Stimulated activated CD4-positive, alpha-beta T cell treated with anti-CD3 and anti-CD28 coated beads, TNF-alpha, amount 100 ng/mL, for 4 hours (primary cell): ENCODE measurements at regions not wholly inside any gene's neighbourhood (a gene's known extent, or its start where the extent isn't known, plus 50 kb on each side); places are given as distances from the start of the nearest gene placed in this dataset.
A peak's percentile ranks its signal among the peaks of the same experiment; 100 is the strongest.

Experiments used
- DNase-seq, 3 experiments: peaks; one replicate each; pipeline ENCODE4 v3.0.0-alpha.2; 2020; ENCODE audit warnings: low read depth in 3 of 3

DNA sequence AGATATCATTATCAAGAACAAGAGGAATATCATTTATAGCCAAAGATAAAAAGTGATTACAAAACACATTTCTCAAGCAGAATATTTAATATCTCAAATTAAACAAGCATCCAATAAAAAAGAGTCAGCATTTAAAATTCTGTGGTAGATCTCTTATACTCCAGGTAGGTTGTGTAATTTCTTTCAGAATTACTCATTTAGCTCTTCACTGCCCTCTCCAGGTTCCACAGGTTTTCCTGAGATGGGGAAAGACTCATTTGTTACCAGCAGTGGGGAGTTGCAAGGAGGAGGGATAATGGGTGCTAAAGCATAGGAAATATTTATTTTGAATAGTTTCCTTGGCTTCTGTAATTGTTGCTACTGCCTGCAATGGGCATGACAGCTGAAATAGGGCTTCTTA lies 83.1 kb upstream of the RASGRP1 start:
- no peak for DNase-seq

DNA sequence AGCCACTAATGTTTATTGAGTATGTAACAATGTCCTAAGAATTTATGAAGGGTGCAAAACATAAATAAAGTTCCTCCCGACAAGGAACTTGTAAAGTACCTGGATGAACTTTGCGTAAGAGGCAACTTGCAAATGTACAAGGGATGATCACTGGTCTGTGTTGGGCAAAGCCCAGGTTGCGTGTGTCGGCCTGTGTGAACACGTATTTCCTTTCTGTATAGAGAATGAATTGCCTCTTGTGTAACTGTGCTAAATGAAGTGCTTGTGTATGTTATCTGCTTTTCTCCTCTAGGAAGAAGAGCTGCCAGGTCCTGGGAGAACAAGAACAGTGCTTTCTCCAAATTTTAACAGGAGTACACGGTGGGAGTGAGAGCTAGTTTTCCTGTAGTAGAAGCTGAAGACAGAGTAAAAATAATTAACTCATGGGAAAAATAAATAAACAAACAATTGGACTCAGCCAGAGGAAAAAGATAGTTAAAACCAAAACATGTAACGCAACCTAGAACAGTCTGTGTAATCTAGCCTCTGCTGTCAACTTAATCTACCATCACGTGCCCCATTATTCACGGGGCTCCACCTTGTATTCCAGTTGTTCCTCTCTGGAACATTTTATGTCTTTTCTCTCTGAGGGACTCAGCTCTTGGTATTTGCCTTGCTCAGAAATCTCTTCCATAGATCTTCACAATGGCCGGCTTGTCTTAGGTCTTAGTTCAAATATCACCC lies 83.7 kb upstream of the RASGRP1 start:
- no peak for DNase-seq

DNA sequence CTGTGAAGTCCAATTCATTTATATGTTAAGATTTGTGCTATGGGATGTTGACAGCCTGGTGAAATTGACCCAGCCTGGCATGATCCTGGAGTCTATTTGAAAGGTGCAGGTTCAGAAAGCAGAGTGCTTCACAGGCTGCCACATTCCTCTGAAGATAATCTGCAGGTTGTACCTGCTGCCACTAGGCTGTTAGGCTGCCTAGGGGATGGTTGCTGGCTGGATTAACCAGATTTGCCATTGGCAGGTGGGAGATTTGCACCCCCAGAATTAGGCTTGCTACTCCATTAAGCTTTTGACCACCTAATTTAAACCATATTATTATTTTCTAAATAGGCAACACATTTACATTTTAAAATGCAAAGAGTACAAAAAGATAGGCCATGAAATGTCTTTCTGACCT lies 85.8 kb upstream of the RASGRP1 start:
- no peak for DNase-seq

DNA sequence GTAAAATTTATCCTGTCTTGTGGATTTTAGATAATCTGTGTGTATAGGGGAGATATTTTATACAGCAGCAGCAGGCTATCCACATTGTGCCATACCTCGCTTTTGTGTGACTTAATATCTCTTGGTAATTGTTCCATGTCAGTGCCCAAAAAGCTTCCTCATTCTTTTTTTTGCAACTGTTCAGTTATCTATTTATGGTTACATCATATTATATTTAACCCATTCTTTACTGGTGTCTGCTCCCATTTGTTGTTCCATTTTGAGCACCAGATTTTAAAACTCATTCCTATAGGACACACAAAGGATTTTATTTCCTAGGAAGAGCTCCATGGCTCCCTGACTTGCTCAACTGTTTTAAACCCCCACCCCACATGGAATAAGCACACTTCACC lies 86.3 kb upstream of the RASGRP1 start:
- no peak for DNase-seq

DNA sequence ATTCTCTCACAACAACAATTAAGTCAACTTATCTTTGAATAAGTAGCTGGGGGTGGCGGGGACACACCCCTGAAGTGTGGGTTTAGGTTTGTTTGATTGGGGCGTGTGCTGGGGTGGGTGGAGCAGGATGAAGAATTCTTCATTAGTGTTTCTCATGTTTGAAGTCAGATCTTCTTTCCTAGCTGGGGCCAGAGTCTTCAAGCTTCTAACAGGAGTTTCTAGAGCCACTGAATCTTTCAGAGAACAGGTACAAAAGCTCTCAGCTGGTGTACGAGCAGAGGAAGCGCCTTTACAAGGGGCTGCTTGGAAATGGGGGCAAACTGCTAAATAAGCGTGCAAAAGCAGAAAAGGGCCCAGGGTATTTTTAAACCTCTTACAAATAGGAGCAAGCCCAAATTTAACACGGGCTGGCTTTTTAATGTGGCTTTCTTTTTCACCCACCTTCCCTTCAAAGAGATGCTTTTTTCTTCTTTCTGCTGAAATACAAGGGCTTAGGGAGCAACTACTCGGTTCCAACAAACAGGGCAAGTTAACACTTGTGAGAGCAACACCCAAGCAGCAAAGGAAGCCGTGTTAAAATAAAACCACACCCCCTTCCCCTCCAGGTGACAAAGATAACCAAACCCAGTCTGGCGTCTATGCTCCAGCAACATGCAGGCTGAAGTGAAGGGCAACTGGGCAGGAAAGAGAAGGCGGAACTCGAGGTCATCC lies 86.9 kb upstream of the RASGRP1 start:
- peak in 2 of 3 experiments; percentile 26 to 38 for DNase-seq

DNA sequence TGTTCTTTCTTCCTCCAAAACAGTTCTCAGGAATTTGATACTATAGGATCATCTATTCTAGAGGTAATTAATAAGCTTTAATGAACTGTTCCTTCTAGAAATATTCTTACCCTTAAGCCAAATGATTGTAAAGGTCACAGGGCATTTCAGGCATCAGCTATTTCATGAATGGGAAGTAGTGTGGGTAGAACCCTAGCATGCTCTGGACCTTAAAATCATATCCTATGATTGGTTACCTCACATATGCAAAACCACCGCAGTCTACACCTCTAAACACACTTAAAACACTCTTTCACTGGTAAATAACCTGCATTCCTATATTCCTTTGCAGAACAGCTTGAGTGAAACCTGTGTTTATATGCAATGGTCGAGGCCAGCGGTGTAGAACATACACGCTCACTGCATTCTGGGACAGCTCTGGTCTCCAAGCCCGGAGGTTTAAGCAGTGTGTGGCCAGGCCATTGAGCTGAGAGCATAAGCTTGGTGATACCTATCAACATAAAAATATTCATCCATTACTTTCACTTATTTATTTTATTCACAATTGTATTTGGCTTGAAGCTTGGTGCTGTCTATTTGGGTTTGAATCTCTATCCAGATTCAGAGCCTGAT lies 87.7 kb upstream of the RASGRP1 start:
- DNase-seq = no peak

DNA sequence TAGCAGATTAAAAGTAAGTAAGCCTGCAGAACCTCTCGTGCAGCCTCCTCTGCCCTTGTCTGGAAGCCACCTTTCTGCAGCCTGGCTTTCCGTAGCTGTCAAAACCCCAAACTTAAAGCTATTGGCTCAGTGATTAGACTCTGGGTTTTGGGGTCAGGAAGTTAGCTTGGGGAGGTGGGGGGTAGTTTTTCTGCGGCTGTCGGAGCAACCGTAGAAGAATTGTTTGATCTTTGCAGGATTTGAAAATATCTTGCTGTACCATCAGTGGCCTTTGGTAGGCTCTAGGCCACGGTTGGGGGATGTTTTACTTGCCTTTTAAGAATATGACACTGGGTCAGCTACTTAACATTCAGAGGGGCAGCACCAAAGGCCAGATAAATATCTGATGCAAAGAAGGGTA lies 88.4 kb upstream of the RASGRP1 start:
- peak in 2 of 3 experiments; percentile 19 to 43 for DNase-seq

DNA sequence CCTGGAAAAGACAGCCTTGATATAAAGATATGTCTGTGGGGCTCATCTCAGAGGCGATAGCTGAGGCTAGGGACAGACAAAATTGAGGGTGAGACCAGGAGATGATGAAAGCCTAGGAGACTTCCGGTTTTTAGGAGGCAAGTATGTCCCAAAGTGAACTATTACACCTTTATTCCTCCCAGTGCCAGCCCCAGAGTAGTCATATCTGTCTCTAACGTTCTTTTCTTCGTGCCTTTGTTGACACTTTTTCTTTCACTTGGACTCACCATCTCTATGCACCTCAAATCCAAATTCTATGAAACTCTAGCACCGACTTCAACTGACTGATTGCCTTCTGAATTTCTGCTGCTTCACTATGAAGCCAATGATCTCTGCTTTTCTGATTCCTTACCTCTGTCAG lies 93.8 kb upstream of the RASGRP1 start:
- no peak for DNase-seq

DNA sequence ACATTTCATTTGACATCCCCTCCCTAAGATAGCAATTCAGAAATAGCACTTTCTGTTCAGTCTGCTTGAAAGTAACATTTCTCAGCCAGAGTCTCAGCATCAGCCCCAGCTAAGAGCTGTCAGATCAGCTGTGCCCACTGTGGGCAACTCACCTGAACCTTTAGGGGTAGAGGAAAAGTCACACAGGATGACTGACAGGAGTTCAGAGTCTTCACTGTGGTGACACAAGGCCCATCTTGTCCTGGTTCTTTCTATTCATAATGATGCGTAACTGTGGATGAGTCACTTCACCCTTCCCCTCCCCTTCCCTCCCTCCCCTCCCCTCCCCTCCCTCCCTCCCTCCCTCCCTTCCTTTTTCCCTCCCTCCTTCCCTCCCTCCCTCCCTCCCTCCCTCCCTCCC lies 96.1 kb upstream of the RASGRP1 start:
- DNase-seq = peak in 1 of 3 experiments; percentile 28

DNA sequence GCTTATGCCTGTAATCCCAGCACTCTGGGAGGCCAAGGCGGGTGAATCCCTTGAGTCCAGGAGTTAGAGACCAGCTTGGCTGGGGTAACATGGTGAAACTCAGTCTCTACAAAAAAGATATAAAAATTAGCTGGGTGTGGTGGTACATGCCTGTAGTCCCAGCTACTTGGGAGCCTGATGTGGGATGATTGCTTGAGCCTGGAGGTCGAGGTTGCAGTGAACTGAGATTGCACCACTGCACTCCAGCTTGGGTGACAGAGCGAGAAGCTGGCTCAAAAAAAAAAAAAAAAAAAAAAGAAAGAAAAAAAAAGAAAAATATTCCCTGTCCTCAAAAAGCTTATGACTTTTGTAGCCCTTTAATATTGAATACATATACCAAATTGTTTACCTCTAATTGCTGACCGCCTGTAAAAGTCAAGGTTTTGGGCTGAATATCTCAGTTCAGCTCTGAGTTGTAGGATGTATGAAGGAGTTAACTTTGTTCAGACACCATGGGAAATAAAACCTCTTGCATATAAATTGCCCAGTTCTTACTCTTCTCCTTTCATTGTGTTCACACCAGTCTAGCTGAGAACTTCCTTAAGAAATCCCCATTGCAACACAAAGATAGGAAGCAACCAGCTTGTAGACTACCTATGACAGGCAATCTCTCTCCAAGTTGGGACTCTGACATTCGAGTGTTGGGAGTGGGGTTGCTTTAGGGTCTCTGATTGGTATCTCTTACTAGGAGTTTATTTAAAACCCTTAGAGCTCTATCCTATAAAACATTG lies 97.6 kb upstream of the RASGRP1 start:
- DNase-seq = no peak

DNA sequence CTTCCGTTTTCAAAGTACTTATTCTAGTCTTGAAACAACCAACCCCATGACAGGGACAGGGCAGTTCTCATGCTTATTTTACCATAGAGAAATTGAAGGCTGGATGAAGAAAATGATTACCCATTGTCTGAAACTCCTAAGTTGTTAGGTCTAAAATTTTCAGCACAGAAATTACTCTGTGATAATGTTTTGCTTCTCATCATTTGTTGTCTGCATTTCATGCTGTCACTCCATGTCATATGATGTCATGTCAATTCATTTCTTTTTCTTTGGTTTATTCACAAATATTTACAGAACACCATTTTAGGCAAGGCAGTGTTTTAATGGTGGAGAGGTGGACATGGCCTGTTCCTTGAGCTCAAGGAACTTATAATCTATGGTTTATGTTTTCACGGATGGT lies 98.2 kb upstream of the RASGRP1 start:
- no peak for DNase-seq

DNA sequence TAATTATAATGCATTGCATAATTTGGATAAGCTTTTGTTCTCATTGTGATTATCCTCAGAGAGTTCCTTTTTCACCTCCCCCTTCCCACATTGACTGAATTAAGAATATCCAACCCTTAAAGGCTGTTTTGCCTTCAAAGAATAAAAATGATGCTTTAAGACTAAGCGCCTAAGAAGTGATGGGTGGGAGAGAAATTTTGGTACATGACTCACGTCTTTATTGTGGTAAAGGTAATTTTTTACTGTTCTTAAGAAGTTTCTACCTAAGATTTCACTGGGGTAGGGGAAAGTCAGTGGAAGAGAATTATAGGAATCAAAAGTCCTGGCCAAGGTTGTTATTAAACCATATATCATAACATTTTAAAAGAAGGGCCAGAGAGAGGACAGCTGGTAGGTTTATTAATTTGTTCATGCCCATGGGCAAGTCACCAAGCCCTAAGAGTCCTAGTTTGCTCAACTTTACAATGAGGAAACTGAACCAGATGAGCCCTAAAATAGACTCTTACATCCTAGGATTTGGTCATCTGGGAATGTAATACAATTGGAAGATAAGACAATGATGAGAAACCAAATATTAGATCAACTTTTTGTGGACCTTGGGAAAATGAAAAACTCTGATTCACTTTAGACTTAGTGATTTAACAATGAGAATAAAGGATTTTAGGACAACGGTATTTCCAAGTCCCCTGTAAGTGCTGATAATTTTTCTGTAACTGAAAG lies 101.1 kb upstream of the RASGRP1 start:
- DNase-seq = no peak

DNA sequence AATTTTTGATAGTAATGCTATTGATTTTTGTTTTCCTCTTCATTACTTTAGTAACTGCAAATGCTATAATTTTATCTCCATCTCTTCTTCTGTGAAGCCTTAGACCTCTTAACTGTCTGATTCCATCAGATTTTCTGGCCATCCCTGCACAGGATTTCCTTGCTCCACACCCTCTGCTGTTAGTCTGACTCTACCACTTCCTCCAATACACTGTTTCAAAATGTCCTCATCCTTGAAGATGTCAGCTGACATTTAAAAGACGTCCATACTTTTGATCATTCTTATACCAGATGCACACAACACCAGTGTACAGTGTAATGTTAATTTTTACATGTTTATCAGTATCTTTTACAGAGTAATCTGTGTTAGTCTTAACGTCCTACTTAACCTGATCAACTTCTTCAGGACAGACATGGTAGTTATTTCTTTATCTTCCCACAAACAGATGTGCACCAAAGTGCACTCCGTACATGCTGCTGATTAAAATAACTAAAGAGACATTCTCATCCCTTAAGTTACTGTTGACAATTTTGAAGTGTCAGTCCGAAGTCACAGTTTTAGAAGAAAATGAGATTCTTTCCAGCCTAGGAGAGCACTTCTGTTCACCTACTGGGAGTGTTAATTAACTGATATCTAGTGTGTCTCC lies 102.4 kb upstream of the RASGRP1 start:
- DNase-seq = no peak

DNA sequence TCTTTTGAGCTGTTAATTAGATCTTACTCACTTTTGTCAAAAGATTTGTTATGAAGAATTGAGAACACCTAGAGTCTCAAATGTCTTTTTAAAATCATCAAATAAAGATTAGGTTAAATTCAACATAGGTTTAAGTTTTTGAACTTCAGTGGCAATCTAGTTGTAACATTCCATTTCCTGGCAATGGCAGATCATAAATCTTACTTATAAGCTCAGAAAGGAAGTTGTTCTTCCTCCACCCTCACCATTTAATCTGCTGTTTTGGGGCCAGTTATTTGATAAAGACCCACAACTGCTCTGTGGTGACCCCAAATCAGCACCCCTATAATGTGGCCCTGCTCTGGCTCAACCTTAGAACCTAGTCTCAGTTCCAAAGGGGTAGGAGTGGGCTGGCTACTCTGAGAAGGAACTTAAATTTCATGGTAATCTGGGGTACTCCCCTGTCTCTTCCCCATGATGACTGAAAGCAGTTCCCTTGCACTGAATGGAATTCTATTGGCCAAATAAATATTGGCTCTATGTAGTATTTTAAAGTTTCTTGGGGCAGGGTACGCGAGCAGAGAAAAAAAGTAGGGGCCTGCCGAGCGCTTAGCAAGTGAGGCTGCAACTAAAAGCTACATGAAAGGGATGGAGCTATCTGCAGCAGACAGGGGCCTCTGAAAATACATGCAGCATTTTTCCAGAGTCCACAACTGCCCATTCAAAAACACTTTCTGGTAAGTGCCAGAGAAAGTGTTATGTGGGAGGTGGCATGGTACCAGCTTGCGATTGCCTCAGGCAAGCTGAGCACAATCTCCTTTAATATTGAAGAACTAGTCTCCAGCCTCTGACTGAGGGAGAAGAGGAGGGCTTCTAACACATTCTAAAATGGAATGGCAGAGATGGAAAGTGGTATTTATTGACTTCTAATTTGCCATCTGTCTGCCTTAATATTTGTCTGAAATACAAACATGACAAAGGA lies 103.6 kb upstream of the RASGRP1 start:
- no peak for DNase-seq

DNA sequence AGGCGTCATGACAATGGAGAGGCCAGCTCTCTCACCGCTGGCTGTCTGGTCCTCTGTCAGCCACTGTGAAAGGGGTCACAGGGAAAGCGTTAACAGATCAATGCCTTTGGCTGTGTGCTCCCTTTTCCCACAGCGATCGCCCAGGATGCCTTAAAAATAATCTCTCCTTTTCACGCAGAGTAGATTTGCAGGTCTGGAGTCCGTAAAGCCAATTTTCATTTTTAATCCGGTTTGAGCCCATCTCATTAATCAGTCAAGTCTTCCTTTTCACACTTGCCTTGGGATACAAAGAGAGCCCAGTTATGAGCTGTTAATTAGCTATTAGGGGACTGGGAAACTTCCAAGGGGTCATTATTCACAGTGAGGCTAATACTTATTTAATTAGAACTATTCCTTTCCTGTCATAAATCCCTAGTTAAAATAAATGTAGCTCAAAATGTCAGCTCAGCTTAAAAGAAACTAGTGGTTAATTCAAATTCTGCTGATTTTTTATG lies 104.3 kb upstream of the RASGRP1 start:
- no peak for DNase-seq

DNA sequence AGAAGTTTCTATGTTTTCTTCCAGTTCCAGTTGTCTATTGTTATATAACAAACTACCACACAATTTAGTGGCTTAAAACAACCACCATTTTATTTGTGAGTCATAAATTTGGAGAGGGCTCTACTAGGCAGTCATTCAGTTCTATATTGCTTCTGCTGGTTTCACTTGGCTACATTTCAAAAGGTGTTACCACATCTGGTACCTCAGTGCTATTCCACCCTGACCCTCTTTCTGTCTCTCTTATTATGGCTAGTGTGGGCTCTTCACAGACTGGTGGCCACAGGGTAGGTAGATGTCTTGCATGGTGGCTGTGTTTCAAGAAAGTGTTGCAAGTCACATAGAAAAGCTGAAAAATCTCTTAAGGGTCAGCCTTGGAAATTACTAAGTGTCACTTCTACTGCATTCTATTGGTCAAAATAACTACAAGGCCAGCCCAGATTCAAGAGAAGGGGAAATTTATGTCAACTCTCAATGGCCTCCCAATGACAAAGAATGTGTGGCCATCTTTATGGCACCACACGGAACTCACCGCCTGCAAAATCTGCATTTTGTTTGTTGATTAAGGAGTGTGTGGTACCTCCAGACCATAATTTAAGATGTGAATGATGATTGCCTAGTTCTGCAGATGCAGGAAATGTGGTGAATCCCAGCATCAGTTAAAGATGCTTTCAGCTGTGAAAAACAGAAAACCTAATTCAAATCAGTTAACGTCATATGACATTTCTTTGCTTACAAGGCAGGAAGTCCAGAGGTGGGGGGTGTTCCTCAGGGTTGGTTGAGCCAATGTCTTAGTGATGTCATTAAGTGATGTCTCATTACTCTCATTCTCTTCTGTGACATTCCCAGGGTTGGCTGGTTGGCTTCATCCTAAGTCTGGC lies 105.8 kb upstream of the RASGRP1 start:
- DNase-seq = peak in 1 of 3 experiments; percentile 40

DNA sequence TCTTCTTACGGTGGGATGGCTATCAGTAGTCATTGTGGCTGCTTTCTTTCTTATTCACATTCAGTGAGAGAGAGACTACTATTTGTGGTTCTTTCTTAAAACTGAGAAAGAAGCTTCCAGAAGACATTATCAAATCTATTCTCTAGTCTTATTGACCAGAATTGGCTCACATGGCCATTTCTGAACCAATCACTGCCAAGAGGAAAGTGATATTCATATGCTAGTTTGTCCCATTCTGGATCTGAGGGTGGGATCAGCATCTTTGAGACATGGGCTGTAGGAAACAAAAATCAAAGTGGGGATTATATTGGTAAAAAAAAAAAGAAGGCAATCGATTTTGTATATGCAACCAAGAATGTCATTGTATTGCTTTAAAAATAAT lies 106.4 kb upstream of the RASGRP1 start:
- no peak for DNase-seq

DNA sequence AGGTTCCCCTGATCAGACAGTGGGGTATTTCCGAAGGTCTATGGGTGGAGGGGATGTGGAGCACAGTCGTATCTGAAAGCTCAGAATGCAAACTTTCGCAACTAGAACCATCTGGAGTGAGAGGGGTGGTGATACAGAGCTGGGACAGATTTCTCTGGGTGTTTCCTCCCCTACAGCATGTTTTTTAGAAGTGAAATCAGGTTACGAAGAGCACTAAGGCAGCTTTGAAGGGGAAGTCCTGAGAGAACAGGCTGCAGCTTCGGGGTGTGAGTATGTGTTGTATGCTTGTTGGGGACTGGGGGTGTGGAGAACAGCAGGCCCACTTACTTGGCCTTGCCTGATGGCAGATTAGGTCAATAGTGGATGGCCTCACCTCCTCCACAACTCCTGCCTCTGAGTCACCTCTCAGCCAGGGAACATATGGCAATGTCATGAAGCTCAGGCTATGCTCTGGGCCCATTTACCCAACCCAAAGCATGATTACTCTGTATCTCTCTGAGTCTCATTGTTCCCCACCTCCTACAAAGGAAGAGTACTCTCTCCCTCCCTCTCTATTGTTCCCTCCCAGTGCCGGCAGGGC lies 107.2 kb upstream of the RASGRP1 start:
- DNase-seq = no peak
